Stimulated activated naive CD8-positive, alpha-beta T cell treated with anti-CD3 and anti-CD28 coated beads, Interleukin-15, Interleukin-2, amounts not matched to agents 100 ng/mL and 50 ng/mL, for 24 hours (primary cell): ENCODE measurements at regions not wholly inside any gene's neighbourhood (a gene's known extent, or its start where the extent isn't known, plus 50 kb on each side); places are given as distances from the start of the nearest gene placed in this dataset.
"Not testable (repeated sequence)": the region's sequence is repeated elsewhere in the genome, so short reads cannot be mapped to it uniquely, and the experiment has no call there.

Experiments used
- H3K27ac Mint-ChIP-seq: one replicate; pipeline ENCODE4 v1.8.0; 2021; ENCODE audit warnings: mild to moderate bottlenecking, mixed read lengths
- H3K27me3 Mint-ChIP-seq: one replicate; pipeline ENCODE4 v1.8.0; 2021; ENCODE audit warnings: mixed read lengths
- H3K36me3 Mint-ChIP-seq: one replicate; pipeline ENCODE4 v1.8.0; 2021; ENCODE audit warnings: low read depth, mixed read lengths
- H3K4me1 Mint-ChIP-seq: one replicate; pipeline ENCODE4 v1.8.0; 2021; ENCODE audit warnings: low read depth, mixed read lengths
- H3K4me3 Mint-ChIP-seq: one replicate; pipeline ENCODE4 v1.8.0; 2021; ENCODE audit warnings: mild to moderate bottlenecking, mixed read lengths
- H3K9me3 Mint-ChIP-seq: one replicate; pipeline ENCODE4 v1.8.0; 2021; ENCODE audit warnings: mixed read lengths

GRCh38 chr10:93127642-93128215 is 54.0 kb downstream of the CYP26A1 start:
- not testable (repeated sequence) for H3K27ac Mint-ChIP-seq

GRCh38 chr10:93131986-93132385 is 58.3 kb downstream of the CYP26A1 start:
- no peaks in the 10 kb centered on the region for H3K4me1 Mint-ChIP-seq
- peaks cover 4% of the 10 kb centered on the region for H3K9me3 Mint-ChIP-seq
- H3K4me3 Mint-ChIP-seq: no peak overlapping the region
- H3K27me3 Mint-ChIP-seq: peaks cover 7% of the 10 kb centered on the region
- H3K36me3 Mint-ChIP-seq: no peaks in the 10 kb centered on the region
- no peak overlapping the region for H3K27ac Mint-ChIP-seq

More at GRCh38 chr10:93127642-93128215, 54.0 kb downstream of the CYP26A1 start:
- not testable (repeated sequence) for H3K27me3 Mint-ChIP-seq, H3K36me3 Mint-ChIP-seq, H3K4me3 Mint-ChIP-seq
- H3K4me1 Mint-ChIP-seq: peaks cover 31% of the 10 kb centered on the region
- H3K9me3 Mint-ChIP-seq: peaks cover 20% of the 10 kb centered on the region

- H3K4me3 Mint-ChIP-seq: no peak overlapping the region
- H3K9me3 Mint-ChIP-seq: peaks cover 4% of the 10 kb centered on the region
- peaks cover 17% of the 10 kb centered on the region for H3K27me3 Mint-ChIP-seq
- no peaks in the 10 kb centered on the region for H3K4me1 Mint-ChIP-seq
- H3K36me3 Mint-ChIP-seq: no peaks in the 10 kb centered on the region
- no peak overlapping the region for H3K27ac Mint-ChIP-seq
These were observed 64.6 kb downstream of the CYP26A1 start for GRCh38 chr10:93138113-93138870.

GRCh38 chr10:93139059-93139655 is 65.5 kb downstream of the CYP26A1 start:
- Mint-ChIP-seq H3K36me3 (no peaks in the 10 kb centered on the region), H3K9me3 (peaks cover 4% of the 10 kb centered on the region), H3K4me1 (no peaks in the 10 kb centered on the region), H3K27ac (no peak overlapping the region), H3K27me3 (peaks cover 14% of the 10 kb centered on the region), H3K4me3 (no peak overlapping the region)

GRCh38 chr10:93142534-93142933 is 68.8 kb downstream of the CYP26A1 start:
- Mint-ChIP-seq H3K27me3 (peaks cover 28% of the 10 kb centered on the region), H3K36me3 (no peaks in the 10 kb centered on the region), H3K9me3 (peaks cover 4% of the 10 kb centered on the region), H3K27ac (no peak overlapping the region), H3K4me1 (no peaks in the 10 kb centered on the region), H3K4me3 (no peak overlapping the region)

- Mint-ChIP-seq H3K36me3 (no peaks in the 10 kb centered on the region), H3K27ac (no peak overlapping the region), H3K4me3 (no peak overlapping the region), H3K27me3 (peaks cover 28% of the 10 kb centered on the region), H3K4me1 (no peaks in the 10 kb centered on the region), H3K9me3 (peaks cover 4% of the 10 kb centered on the region)
These were observed 69.6 kb downstream of the CYP26A1 start for GRCh38 chr10:93143281-93143680.

- Mint-ChIP-seq H3K27ac (no peak overlapping the region), H3K27me3 (peaks cover 19% of the 10 kb centered on the region), H3K4me3 (no peak overlapping the region)
These were observed 72.6 kb downstream of the CYP26A1 start for GRCh38 chr10:93146336-93146735.

GRCh38 chr10:93147281-93147680 is 73.6 kb downstream of the CYP26A1 start:
- H3K4me1 Mint-ChIP-seq: peaks cover 19% of the 10 kb centered on the region
- H3K4me3 Mint-ChIP-seq: no peak overlapping the region
- peaks cover 6% of the 10 kb centered on the region for H3K9me3 Mint-ChIP-seq
- peaks cover 22% of the 10 kb centered on the region for H3K27me3 Mint-ChIP-seq
- H3K27ac Mint-ChIP-seq: no peak overlapping the region
- H3K36me3 Mint-ChIP-seq: no peaks in the 10 kb centered on the region

More at GRCh38 chr10:93146336-93146735, 72.6 kb downstream of the CYP26A1 start:
- Mint-ChIP-seq H3K9me3 (peaks cover 6% of the 10 kb centered on the region), H3K4me1 (peaks cover 15% of the 10 kb centered on the region), H3K36me3 (no peaks in the 10 kb centered on the region)

GRCh38 chr10:93148476-93148875 is 74.8 kb downstream of the CYP26A1 start:
- Mint-ChIP-seq H3K27ac (no peak overlapping the region), H3K36me3 (no peaks in the 10 kb centered on the region), H3K4me1 (peaks cover 19% of the 10 kb centered on the region), H3K4me3 (no peak overlapping the region), H3K9me3 (peaks cover 13% of the 10 kb centered on the region), H3K27me3 (peaks cover 24% of the 10 kb centered on the region)

GRCh38 chr10:93149761-93150160 is 76.1 kb downstream of the CYP26A1 start:
- peaks cover 19% of the 10 kb centered on the region for H3K4me1 Mint-ChIP-seq
- no peak overlapping the region for H3K27ac Mint-ChIP-seq
- peaks cover 13% of the 10 kb centered on the region for H3K9me3 Mint-ChIP-seq
- no peak overlapping the region for H3K4me3 Mint-ChIP-seq
- H3K36me3 Mint-ChIP-seq: no peaks in the 10 kb centered on the region
- peaks cover 24% of the 10 kb centered on the region for H3K27me3 Mint-ChIP-seq

- Mint-ChIP-seq H3K27ac (no peak overlapping the region), H3K4me1 (peaks cover 19% of the 10 kb centered on the region), H3K9me3 (peaks cover 13% of the 10 kb centered on the region), H3K4me3 (no peak overlapping the region), H3K27me3 (peaks cover 24% of the 10 kb centered on the region), H3K36me3 (no peaks in the 10 kb centered on the region)
These were observed 76.6 kb downstream of the CYP26A1 start for GRCh38 chr10:93150289-93150688.

GRCh38 chr10:93150990-93151547 is 77.4 kb downstream of the CYP26A1 start:
- H3K4me3 Mint-ChIP-seq: no peak overlapping the region
- peaks cover 19% of the 10 kb centered on the region for H3K27me3 Mint-ChIP-seq
- peaks cover 18% of the 10 kb centered on the region for H3K9me3 Mint-ChIP-seq
- H3K4me1 Mint-ChIP-seq: peaks cover 19% of the 10 kb centered on the region
- H3K36me3 Mint-ChIP-seq: no peaks in the 10 kb centered on the region
- H3K27ac Mint-ChIP-seq: no peak overlapping the region

- H3K27me3 Mint-ChIP-seq: peaks cover 12% of the 10 kb centered on the region
- peaks cover 19% of the 10 kb centered on the region for H3K4me1 Mint-ChIP-seq
- H3K4me3 Mint-ChIP-seq: no peak overlapping the region
- H3K9me3 Mint-ChIP-seq: peaks cover 18% of the 10 kb centered on the region
- H3K27ac Mint-ChIP-seq: no peak overlapping the region
- no peaks in the 10 kb centered on the region for H3K36me3 Mint-ChIP-seq
These were observed 78.4 kb downstream of the CYP26A1 start for GRCh38 chr10:93152136-93152535.

- H3K4me1 Mint-ChIP-seq: peaks cover 19% of the 10 kb centered on the region
- peaks cover 28% of the 10 kb centered on the region for H3K9me3 Mint-ChIP-seq
These were observed 80.8 kb downstream of the CYP26A1 start for GRCh38 chr10:93154531-93154930.

GRCh38 chr10:93160140-93160539 is 86.4 kb downstream of the CYP26A1 start:
- no peak overlapping the region for H3K4me3 Mint-ChIP-seq
- H3K27me3 Mint-ChIP-seq: peaks cover 10% of the 10 kb centered on the region
- H3K36me3 Mint-ChIP-seq: no peaks in the 10 kb centered on the region
- H3K4me1 Mint-ChIP-seq: no peaks in the 10 kb centered on the region
- H3K9me3 Mint-ChIP-seq: peaks cover 15% of the 10 kb centered on the region
- no peak overlapping the region for H3K27ac Mint-ChIP-seq

More at GRCh38 chr10:93154531-93154930, 80.8 kb downstream of the CYP26A1 start:
- H3K27me3 Mint-ChIP-seq: peaks cover 10% of the 10 kb centered on the region
- no peaks in the 10 kb centered on the region for H3K36me3 Mint-ChIP-seq
- H3K4me3 Mint-ChIP-seq: no peak overlapping the region
- no peak overlapping the region for H3K27ac Mint-ChIP-seq
